ENCODE measurements at regions not wholly inside any gene's neighbourhood (a gene's known extent, or its start where the extent isn't known, plus 50 kb on each side); places are given as distances from the start of the nearest gene placed in this dataset.

DNA sequence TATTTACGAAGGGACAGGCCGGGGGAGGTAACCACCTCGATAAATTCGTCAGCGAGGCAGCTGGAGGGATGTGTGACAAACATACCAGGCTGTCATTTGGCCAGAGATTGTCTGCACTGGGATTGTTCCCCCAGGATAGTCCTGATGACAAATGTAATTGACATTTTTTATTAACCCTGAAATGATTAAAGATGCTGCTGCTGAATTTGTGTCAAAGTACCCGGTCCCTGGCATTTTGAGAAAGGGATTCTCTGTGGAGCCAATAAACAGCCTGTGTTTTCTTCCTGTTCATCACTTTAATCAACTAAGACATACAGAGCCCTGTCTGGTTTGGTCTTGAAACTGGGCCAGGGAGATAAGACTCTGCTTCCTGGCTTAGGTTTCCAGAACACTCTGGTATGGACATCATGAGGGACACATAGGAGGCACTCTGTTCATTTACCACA lies 117.6 kb downstream of the SLC25A47 start:
- no peak for DNase-seq (ENCODE audit: low spot score)
- in situ Hi-C loops (cut with MboI; ENCODE audit: low sequenced_read_pairs, unreplicated experiment): no loop called here
- no peak for TF ChIP-seq CTCF (IDR thresholded peaks at IDR 0.05; ENCODE audit: borderline replicate concordance, control extremely low read depth, extremely low read depth, insufficient read depth, missing control alignments)

- DNase-seq (ENCODE audit: low spot score): no peak
- no peak for TF ChIP-seq CTCF (IDR thresholded peaks at IDR 0.05; ENCODE audit: borderline replicate concordance, control extremely low read depth, extremely low read depth, insufficient read depth, missing control alignments)
- in situ Hi-C loops (cut with MboI; ENCODE audit: low sequenced_read_pairs, unreplicated experiment): no loop called here
Measured at GRCh38 chr14:100441271-100441947, 118.3 kb downstream of the SLC25A47 start.

- no peak for TF ChIP-seq CTCF (IDR thresholded peaks at IDR 0.05; ENCODE audit: borderline replicate concordance, control extremely low read depth, extremely low read depth, insufficient read depth, missing control alignments)
- DNase-seq (ENCODE audit: low spot score): no peak
- in situ Hi-C loops (cut with MboI; ENCODE audit: low sequenced_read_pairs, unreplicated experiment): no loop called here
Measured at GRCh38 chr14:100442036-100442435, 118.9 kb downstream of the SLC25A47 start.

GRCh38 chr14:100442498-100443490 lies 119.7 kb downstream of the SLC25A47 start:
- no peak for TF ChIP-seq CTCF (IDR thresholded peaks at IDR 0.05; ENCODE audit: borderline replicate concordance, control extremely low read depth, extremely low read depth, insufficient read depth, missing control alignments)

DNA sequence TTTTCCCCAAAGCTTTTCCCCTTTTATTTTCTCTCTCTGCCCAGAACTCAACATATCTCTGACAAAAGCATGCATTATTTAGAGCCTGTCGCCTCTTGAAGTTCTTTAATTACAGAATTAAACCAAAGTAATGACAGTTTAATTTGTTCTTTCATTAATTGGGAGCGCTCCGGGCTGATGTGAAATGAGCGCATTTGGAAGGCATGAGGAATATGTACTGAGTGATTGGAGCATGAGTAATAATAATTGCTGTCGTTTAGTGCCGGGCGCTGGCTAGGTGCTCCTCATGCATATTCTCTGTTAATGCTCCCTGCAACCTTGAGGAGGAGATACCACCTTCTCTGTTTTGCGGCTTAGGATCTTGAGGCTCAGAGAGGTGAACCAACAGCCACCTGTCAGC lies 120.5 kb downstream of the SLC25A47 start:
- in situ Hi-C loops (cut with MboI; ENCODE audit: low sequenced_read_pairs, unreplicated experiment): no loop called here
- DNase-seq (ENCODE audit: low spot score): no peak

More at GRCh38 chr14:100442498-100443490, 119.7 kb downstream of the SLC25A47 start:
- in situ Hi-C loops (cut with MboI; ENCODE audit: low sequenced_read_pairs, unreplicated experiment): no loop called here
- DNase-seq (ENCODE audit: low spot score): no peak

More for the DNA sequence above, 120.5 kb downstream of the SLC25A47 start:
- no peak for TF ChIP-seq CTCF (IDR thresholded peaks at IDR 0.05; ENCODE audit: borderline replicate concordance, control extremely low read depth, extremely low read depth, insufficient read depth, missing control alignments)
